ENCODE measurements at regions not wholly inside any gene's neighbourhood (a gene's known extent, or its start where the extent isn't known, plus 50 kb on each side); places are given as distances from the start of the nearest gene placed in this dataset.

DNA sequence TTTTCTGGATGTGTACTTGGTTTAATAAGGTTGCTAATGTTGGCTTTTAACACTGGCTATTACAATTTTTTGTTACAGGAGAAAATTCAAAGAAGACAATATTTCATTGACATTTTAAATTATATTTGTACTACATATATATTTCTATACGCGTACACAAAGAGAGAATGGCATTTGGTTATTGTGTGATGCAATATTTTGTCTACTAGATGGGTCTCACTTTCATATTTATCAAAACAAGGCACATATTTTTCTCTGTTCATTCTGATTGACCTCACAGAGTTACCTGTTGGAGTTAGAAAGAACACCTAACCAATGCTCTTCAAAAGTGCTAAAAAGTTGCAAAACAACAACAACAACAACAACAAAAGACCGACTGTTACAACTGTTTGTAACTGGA, 50.2 kb upstream of the VGLL3 start:
- no peak for DNase-seq (ENCODE audit: low read depth in 2 of 2)
- TF ChIP-seq, protein P1, sequence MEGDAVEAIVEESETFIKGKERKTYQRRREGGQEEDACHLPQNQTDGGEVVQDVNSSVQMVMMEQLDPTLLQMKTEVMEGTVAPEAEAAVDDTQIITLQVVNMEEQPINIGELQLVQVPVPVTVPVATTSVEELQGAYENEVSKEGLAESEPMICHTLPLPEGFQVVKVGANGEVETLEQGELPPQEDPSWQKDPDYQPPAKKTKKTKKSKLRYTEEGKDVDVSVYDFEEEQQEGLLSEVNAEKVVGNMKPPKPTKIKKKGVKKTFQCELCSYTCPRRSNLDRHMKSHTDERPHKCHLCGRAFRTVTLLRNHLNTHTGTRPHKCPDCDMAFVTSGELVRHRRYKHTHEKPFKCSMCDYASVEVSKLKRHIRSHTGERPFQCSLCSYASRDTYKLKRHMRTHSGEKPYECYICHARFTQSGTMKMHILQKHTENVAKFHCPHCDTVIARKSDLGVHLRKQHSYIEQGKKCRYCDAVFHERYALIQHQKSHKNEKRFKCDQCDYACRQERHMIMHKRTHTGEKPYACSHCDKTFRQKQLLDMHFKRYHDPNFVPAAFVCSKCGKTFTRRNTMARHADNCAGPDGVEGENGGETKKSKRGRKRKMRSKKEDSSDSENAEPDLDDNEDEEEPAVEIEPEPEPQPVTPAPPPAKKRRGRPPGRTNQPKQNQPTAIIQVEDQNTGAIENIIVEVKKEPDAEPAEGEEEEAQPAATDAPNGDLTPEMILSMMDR (IDR thresholded peaks at IDR 0.05; ENCODE audit: low read depth, low read length): no peak
- H3K4me3 ChIP-seq (replicated peaks in 1 of 2; ENCODE audit: low read depth in 2 of 2, low read length in 2 of 2): no peak overlapping the region

All from cardiac fibroblast (primary cell).